ENCODE measurements at regions not wholly inside any gene's neighbourhood (a gene's known extent, or its start where the extent isn't known, plus 50 kb on each side); places are given as distances from the start of the nearest gene placed in this dataset.

DNA sequence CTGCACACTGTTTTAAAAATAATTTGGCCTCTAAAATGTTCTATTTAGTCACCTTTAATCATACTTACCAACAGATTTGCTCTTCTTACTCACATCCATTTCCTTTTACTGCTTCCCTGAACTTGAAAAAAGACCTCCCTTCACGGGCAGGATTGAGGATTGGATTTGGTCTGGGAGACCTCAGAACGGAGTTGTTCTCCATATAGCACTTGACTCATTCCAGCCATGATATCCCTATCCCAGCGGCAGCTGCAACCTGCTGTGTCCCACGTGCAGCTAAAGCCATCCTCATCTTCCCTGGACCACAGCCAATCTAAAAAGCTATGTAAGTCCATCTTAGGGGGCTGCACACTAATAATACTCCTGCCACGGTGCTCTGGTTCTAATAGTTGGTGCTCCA, 97.0 kb upstream of the PTPRM start:
- ChIA-PET POLR2A (no interaction called here), CTCF (interaction anchor here (0.8 kb wide), 1 partner anchor 10 kb away, joined by 4 read pairs; no protein-coding TSS in a partner anchor)
- Mint-ChIP-seq H3K9me3 (ENCODE audit: low read depth) (no peaks in the 10 kb centered on the region), H3K4me1 (no peaks in the 10 kb centered on the region), H3K4me3 (no peak overlapping the region), H3K36me3 (ENCODE audit: low read depth) (no peaks in the 10 kb centered on the region), H3K27me3 (peaks cover 2% of the 10 kb centered on the region), H3K27ac (no peak overlapping the region)
- ATAC-seq (no peak), DNase-seq (no peak)
- intact Hi-C loops (cut with DNase I, micrococcal nuclease), result no loop called here

- H3K4me3 Mint-ChIP-seq, result no peak overlapping the region
- H3K27ac Mint-ChIP-seq, result no peak overlapping the region
- CTCF ChIA-PET, result interaction anchor here (0.8 kb wide), 1 partner anchor 11 kb away, joined by 4 read pairs; no protein-coding TSS in a partner anchor
- DNase-seq, result no peak
- POLR2A ChIA-PET, result interaction anchor here (0.7 kb wide), 1 partner anchor 1015 kb away, joined by 3 read pairs; no protein-coding TSS in a partner anchor
- H3K27me3 Mint-ChIP-seq, result peaks cover 2% of the 10 kb centered on the region
- no peak for ATAC-seq
- no peaks in the 10 kb centered on the region for H3K36me3 Mint-ChIP-seq (ENCODE audit: low read depth)
- intact Hi-C loops (cut with DNase I, micrococcal nuclease), result no loop called here
- no peaks in the 10 kb centered on the region for H3K4me1 Mint-ChIP-seq
- H3K9me3 Mint-ChIP-seq (ENCODE audit: low read depth), result no peaks in the 10 kb centered on the region
These were observed 96.6 kb upstream of the PTPRM start for GRCh38 chr18:7470503-7470902.

GRCh38 chr18:7476386-7476785, 90.7 kb upstream of the PTPRM start:
- Mint-ChIP-seq H3K27me3 (peaks cover 7% of the 10 kb centered on the region), H3K4me3 (no peak overlapping the region), H3K9me3 (ENCODE audit: low read depth) (no peaks in the 10 kb centered on the region), H3K36me3 (ENCODE audit: low read depth) (no peaks in the 10 kb centered on the region), H3K27ac (no peak overlapping the region), H3K4me1 (no peaks in the 10 kb centered on the region)
- DNase-seq (no peak), ATAC-seq (no peak)
- intact Hi-C loops (cut with DNase I, micrococcal nuclease), result no loop called here
- ChIA-PET POLR2A (no interaction called here), CTCF (no interaction called here)

- ATAC-seq (no peak), DNase-seq (no peak)
- ChIA-PET POLR2A (no interaction called here), CTCF (interaction anchor here (0.6 kb wide), 2 partner anchors 208 to 623 kb away, joined by 3 to 4 read pairs; no protein-coding TSS in a partner anchor)
- H3K27me3 Mint-ChIP-seq, result peaks cover 7% of the 10 kb centered on the region
- no peaks in the 10 kb centered on the region for H3K9me3 Mint-ChIP-seq (ENCODE audit: low read depth)
- no peaks in the 10 kb centered on the region for H3K4me1 Mint-ChIP-seq
- H3K36me3 Mint-ChIP-seq (ENCODE audit: low read depth), result no peaks in the 10 kb centered on the region
- intact Hi-C loops (cut with DNase I, micrococcal nuclease), result no loop called here
- no peak overlapping the region for H3K4me3 Mint-ChIP-seq
- no peak overlapping the region for H3K27ac Mint-ChIP-seq
These were observed 87.4 kb upstream of the PTPRM start for GRCh38 chr18:7479756-7480155.

- ATAC-seq, result no peak
- Mint-ChIP-seq H3K27me3 (peaks cover 3% of the 10 kb centered on the region), H3K9me3 (ENCODE audit: low read depth) (no peaks in the 10 kb centered on the region), H3K4me1 (no peaks in the 10 kb centered on the region), H3K27ac (no peak overlapping the region), H3K4me3 (no peak overlapping the region), H3K36me3 (ENCODE audit: low read depth) (no peaks in the 10 kb centered on the region)
- ChIA-PET POLR2A (no interaction called here), CTCF (no interaction called here)
- intact Hi-C loops (cut with DNase I, micrococcal nuclease), result no loop called here
- DNase-seq, result no peak
These were observed 86.2 kb upstream of the PTPRM start for GRCh38 chr18:7480879-7481278.

DNA sequence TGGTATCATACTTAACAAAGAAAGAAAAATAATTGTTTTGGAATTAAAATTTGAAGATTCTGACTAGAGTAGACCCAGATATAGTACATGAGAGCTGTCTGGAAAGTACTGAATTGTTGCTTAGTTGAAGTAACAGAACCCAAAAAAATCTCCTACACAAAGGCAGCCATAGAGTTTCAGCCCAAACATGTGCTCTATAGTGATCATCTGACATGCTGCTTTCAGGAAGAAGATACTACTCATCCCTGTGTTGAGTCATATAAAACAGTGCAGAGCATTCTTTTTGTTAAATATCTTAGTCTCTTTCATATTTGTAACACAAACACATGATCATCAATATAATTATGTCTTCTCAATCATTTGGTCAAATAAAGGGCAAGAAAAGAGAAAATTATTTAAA, 84.8 kb upstream of the PTPRM start:
- Mint-ChIP-seq H3K27me3 (peaks cover 1% of the 10 kb centered on the region), H3K9me3 (ENCODE audit: low read depth) (no peaks in the 10 kb centered on the region), H3K36me3 (ENCODE audit: low read depth) (no peaks in the 10 kb centered on the region), H3K27ac (no peak overlapping the region), H3K4me1 (no peaks in the 10 kb centered on the region), H3K4me3 (no peak overlapping the region)
- ATAC-seq (no peak), DNase-seq (no peak)
- intact Hi-C loops (cut with DNase I, micrococcal nuclease), result no loop called here
- ChIA-PET CTCF (interaction anchor here (0.7 kb wide), 1 partner anchor 897 kb away, joined by 3 read pairs; no protein-coding TSS in a partner anchor), POLR2A (no interaction called here)

- intact Hi-C loops (cut with DNase I, micrococcal nuclease), result no loop called here
- ChIA-PET POLR2A (no interaction called here), CTCF (no interaction called here)
- DNase-seq (no peak), ATAC-seq (no peak)
- Mint-ChIP-seq H3K27ac (no peak overlapping the region), H3K4me3 (no peak overlapping the region), H3K4me1 (no peaks in the 10 kb centered on the region), H3K9me3 (ENCODE audit: low read depth) (no peaks in the 10 kb centered on the region), H3K27me3 (peaks cover 1% of the 10 kb centered on the region), H3K36me3 (ENCODE audit: low read depth) (no peaks in the 10 kb centered on the region)
These were observed 81.5 kb upstream of the PTPRM start for GRCh38 chr18:7485616-7486015.

- DNase-seq, result no peak
- Mint-ChIP-seq H3K9me3 (ENCODE audit: low read depth) (no peaks in the 10 kb centered on the region), H3K4me1 (no peaks in the 10 kb centered on the region), H3K27ac (no peak overlapping the region), H3K27me3 (no peaks in the 10 kb centered on the region), H3K36me3 (ENCODE audit: low read depth) (no peaks in the 10 kb centered on the region), H3K4me3 (no peak overlapping the region)
- CTCF ChIA-PET, result no interaction called here
- no peak for ATAC-seq
- POLR2A ChIA-PET, result no interaction called here
- intact Hi-C loops (cut with DNase I, micrococcal nuclease), result no loop called here
These were observed 78.5 kb upstream of the PTPRM start for GRCh38 chr18:7488571-7488970.

GRCh38 chr18:7490104-7490503, 77.0 kb upstream of the PTPRM start:
- no peaks in the 10 kb centered on the region for H3K27me3 Mint-ChIP-seq
- ATAC-seq, result no peak
- no peaks in the 10 kb centered on the region for H3K36me3 Mint-ChIP-seq (ENCODE audit: low read depth)
- ChIA-PET CTCF (no interaction called here), POLR2A (no interaction called here)
- intact Hi-C loops (cut with DNase I, micrococcal nuclease), result no loop called here
- no peak overlapping the region for H3K27ac Mint-ChIP-seq
- no peaks in the 10 kb centered on the region for H3K4me1 Mint-ChIP-seq
- H3K9me3 Mint-ChIP-seq (ENCODE audit: low read depth), result no peaks in the 10 kb centered on the region
- H3K4me3 Mint-ChIP-seq, result no peak overlapping the region
- DNase-seq, result no peak

DNA sequence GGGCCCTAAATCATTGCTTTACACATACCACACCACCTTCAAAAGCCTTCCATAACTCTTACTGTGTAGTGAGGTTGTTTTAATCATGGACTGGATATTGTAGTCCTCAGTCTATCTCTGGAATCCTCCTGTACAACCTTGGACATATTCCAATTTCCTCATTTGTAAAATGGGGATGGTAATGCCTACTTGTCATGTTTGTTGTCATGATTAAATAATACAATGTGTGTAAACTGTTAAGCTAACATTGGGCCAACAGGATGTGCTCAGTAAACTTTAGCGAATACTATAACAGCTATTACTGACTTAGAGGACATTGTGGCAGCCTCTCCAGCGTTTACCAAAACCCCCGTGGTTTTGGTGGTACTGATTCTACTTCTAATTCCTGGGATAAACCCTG, 74.7 kb upstream of the PTPRM start:
- H3K27me3 Mint-ChIP-seq, result no peaks in the 10 kb centered on the region
- no peaks in the 10 kb centered on the region for H3K36me3 Mint-ChIP-seq (ENCODE audit: low read depth)
- POLR2A ChIA-PET, result no interaction called here

GRCh38 chr18:7497081-7497480, 70.0 kb upstream of the PTPRM start:
- POLR2A ChIA-PET, result no interaction called here
- Mint-ChIP-seq H3K4me3 (no peak overlapping the region), H3K4me1 (no peaks in the 10 kb centered on the region), H3K27me3 (no peaks in the 10 kb centered on the region), H3K9me3 (ENCODE audit: low read depth) (no peaks in the 10 kb centered on the region), H3K36me3 (ENCODE audit: low read depth) (no peaks in the 10 kb centered on the region), H3K27ac (no peak overlapping the region)
- DNase-seq, result no peak
- intact Hi-C loops (cut with DNase I, micrococcal nuclease), result no loop called here
- ATAC-seq, result no peak
- CTCF ChIA-PET, result no interaction called here

More for the DNA sequence above, 74.7 kb upstream of the PTPRM start:
- no peak overlapping the region for H3K27ac Mint-ChIP-seq
- DNase-seq (no peak), ATAC-seq (no peak)
- H3K4me1 Mint-ChIP-seq, result no peaks in the 10 kb centered on the region
- CTCF ChIA-PET, result no interaction called here
- no peak overlapping the region for H3K4me3 Mint-ChIP-seq
- intact Hi-C loops (cut with DNase I, micrococcal nuclease), result no loop called here
- H3K9me3 Mint-ChIP-seq (ENCODE audit: low read depth), result no peaks in the 10 kb centered on the region

GRCh38 chr18:7511106-7511505, 56.0 kb upstream of the PTPRM start:
- DNase-seq, result no peak
- intact Hi-C loops (cut with DNase I, micrococcal nuclease), result no loop called here
- ATAC-seq, result no peak
- Mint-ChIP-seq H3K27ac (no peak overlapping the region), H3K4me3 (no peak overlapping the region), H3K4me1 (no peaks in the 10 kb centered on the region), H3K27me3 (no peaks in the 10 kb centered on the region), H3K9me3 (ENCODE audit: low read depth) (no peaks in the 10 kb centered on the region), H3K36me3 (ENCODE audit: low read depth) (no peaks in the 10 kb centered on the region)
- CTCF ChIA-PET, result no interaction called here
- POLR2A ChIA-PET, result no interaction called here

- CTCF ChIA-PET, result interaction anchor here (0.6 to 0.7 kb wide), 2 partner anchors 164 to 256 kb away, joined by 3 read pairs; no protein-coding TSS in a partner anchor
- POLR2A ChIA-PET, result no interaction called here
- no peaks in the 10 kb centered on the region for H3K9me3 Mint-ChIP-seq (ENCODE audit: low read depth)
These were observed 54.8 kb upstream of the PTPRM start for GRCh38 chr18:7512348-7512747.

More at GRCh38 chr18:7512348-7512747, 54.8 kb upstream of the PTPRM start:
- Mint-ChIP-seq H3K4me3 (no peak overlapping the region), H3K4me1 (no peaks in the 10 kb centered on the region), H3K27me3 (no peaks in the 10 kb centered on the region), H3K27ac (no peak overlapping the region), H3K36me3 (ENCODE audit: low read depth) (no peaks in the 10 kb centered on the region)
- no peak for ATAC-seq
- DNase-seq, result no peak
- intact Hi-C loops (cut with DNase I, micrococcal nuclease), result no loop called here

Measured in activated CD4-positive, alpha-beta T cell treated with anti-CD3 and anti-CD28 coated beads for 36 hours (primary cell).